GM19043 (cell line): ENCODE measurements at regions not wholly inside any gene's neighbourhood (a gene's known extent, or its start where the extent isn't known, plus 50 kb on each side); places are given as distances from the start of the nearest gene placed in this dataset.
A peak's percentile ranks its signal among the peaks of the same experiment; 100 is the strongest.
"Not testable (repeated sequence)": the region's sequence is repeated elsewhere in the genome, so short reads cannot be mapped to it uniquely, and the experiment has no call there.

Experiments
- ATAC-seq: cut with Tn5 transposase; IDR thresholded peaks from one replicate; pipeline ENCODE4 v1.9.1; 2021; ENCODE audit warnings: low read depth; ENCODE audit not compliant: unreplicated experiment

- not testable (repeated sequence) for ATAC-seq
Observed at GRCh38 chr6:71007298-71007697, 50.4 kb upstream of the B3GAT2 start.

GRCh38 chr6:71011871-71012371 is 55.1 kb upstream of the B3GAT2 start:
- ATAC-seq, result no peak

- peak; percentile 74 for ATAC-seq
Observed at GRCh38 chr6:71012866-71013469, 56.1 kb upstream of the B3GAT2 start.

GRCh38 chr6:71015392-71015791 is 58.5 kb upstream of the B3GAT2 start:
- ATAC-seq, result no peak

GRCh38 chr6:71028236-71028876 is 71.5 kb upstream of the B3GAT2 start:
- no peak for ATAC-seq

GRCh38 chr6:71028877-71029252 is 72.0 kb upstream of the B3GAT2 start:
- ATAC-seq, result no peak

- no peak for ATAC-seq
Observed at GRCh38 chr6:71029555-71029954, 72.7 kb upstream of the B3GAT2 start.

- no peak for ATAC-seq
Observed at GRCh38 chr6:71031912-71032311, 75.1 kb upstream of the B3GAT2 start.

GRCh38 chr6:71033171-71033570 is 76.3 kb upstream of the B3GAT2 start:
- ATAC-seq, result no peak

GRCh38 chr6:71033890-71034289 is 77.0 kb upstream of the B3GAT2 start:
- ATAC-seq, result no peak

- ATAC-seq, result no peak
Observed at GRCh38 chr6:71034563-71035345, 77.9 kb upstream of the B3GAT2 start.

GRCh38 chr6:71035871-71036270 is 79.0 kb upstream of the B3GAT2 start:
- ATAC-seq, result no peak

- ATAC-seq, result no peak
Observed at GRCh38 chr6:71038711-71039344, 82.0 kb upstream of the B3GAT2 start.

- ATAC-seq, result no peak
Observed at GRCh38 chr6:71040043-71040442, 83.2 kb upstream of the B3GAT2 start.

GRCh38 chr6:71040841-71041240 is 84.0 kb upstream of the B3GAT2 start:
- ATAC-seq, result no peak

GRCh38 chr6:71043902-71044301 is 87.0 kb upstream of the B3GAT2 start:
- ATAC-seq, result no peak

- ATAC-seq, result no peak
Observed at GRCh38 chr6:71044753-71045152, 87.9 kb upstream of the B3GAT2 start.

- no peak for ATAC-seq
Observed at GRCh38 chr6:71045296-71045695, 88.4 kb upstream of the B3GAT2 start.

- no peak for ATAC-seq
Observed at GRCh38 chr6:71047417-71047816, 90.6 kb upstream of the B3GAT2 start.

GRCh38 chr6:71048320-71049164 is 91.7 kb upstream of the B3GAT2 start:
- ATAC-seq, result no peak
